GM21515 (cell line): ENCODE measurements at regions not wholly inside any gene's neighbourhood (a gene's known extent, or its start where the extent isn't known, plus 50 kb on each side); places are given as distances from the start of the nearest gene placed in this dataset.
A peak's percentile ranks its signal among the peaks of the same experiment; 100 is the strongest.

ENCODE experiments used
- ATAC-seq: cut with Tn5 transposase; IDR thresholded peaks from one replicate; pipeline ENCODE4 v1.9.1; 2021; ENCODE audit not compliant: unreplicated experiment

DNA sequence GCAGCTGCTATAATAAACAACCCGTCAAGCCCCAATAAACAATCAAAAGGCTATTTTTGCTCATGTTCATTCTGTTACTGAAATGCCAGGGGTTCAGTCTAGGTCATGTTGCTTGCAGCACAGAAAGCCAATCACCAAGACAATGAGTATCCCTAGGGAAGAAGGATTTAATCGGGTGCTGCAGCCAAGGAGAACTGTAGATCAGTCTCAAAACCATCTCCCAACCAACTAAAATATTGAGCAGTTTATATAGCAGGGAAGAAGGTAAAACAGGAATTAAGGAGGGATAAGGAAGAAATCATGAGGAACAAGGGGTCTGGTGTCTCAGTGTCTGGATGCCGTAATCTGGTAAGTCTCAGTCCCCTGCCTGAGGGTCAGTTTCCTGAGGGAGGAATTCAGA, 169.5 kb downstream of the BLID start:
- no peak for ATAC-seq

DNA sequence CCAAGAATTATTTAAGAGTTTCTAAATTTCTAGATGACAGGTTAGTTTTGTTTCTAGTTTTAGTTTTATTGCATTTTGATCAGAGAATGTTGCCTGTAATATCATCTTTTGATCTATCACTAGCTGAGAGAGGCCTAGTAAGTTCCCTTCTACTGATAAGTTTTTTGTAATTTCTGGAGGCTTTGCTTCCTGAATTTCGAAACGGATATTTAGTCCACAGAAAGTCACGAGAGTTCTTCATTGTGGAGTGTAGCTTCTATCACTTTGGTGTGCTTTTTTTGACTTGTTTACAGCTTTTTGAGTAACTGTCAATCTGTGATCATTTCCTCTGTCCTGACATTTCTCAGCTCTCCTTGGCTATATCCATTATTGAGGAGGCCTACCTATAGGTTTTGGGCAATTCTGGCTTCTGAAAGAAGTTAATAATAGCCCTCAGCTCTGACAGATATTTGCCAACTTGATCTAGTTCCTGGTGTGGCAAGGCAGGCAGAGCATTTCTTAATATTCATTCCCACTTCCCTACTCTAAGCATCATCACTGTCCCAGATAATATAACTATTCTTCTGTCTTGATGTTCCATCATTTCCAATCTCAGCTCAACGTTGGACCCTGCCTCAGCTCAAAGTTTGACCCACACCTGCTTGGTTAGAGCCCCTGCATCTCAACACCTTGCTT, 171.3 kb downstream of the BLID start:
- ATAC-seq: no peak

DNA sequence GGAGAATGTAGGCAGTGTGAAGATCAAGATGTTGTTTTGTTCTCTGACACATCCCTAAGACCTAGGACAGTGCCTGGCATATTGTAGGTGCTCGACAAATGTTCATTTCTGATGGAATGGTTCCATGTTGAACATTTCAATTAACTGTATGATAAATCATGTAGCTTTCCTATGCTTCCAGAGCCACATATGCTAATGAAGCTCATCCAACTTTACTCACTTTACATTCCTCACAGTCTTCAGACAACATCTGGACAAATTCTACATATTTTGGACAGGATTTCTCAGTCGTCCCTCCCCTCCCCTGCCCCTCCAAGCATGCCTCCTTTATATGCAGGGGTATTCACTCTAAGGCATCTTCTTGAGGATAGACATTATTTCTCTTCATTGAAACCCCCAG, 177.9 kb downstream of the BLID start:
- no peak for ATAC-seq

DNA sequence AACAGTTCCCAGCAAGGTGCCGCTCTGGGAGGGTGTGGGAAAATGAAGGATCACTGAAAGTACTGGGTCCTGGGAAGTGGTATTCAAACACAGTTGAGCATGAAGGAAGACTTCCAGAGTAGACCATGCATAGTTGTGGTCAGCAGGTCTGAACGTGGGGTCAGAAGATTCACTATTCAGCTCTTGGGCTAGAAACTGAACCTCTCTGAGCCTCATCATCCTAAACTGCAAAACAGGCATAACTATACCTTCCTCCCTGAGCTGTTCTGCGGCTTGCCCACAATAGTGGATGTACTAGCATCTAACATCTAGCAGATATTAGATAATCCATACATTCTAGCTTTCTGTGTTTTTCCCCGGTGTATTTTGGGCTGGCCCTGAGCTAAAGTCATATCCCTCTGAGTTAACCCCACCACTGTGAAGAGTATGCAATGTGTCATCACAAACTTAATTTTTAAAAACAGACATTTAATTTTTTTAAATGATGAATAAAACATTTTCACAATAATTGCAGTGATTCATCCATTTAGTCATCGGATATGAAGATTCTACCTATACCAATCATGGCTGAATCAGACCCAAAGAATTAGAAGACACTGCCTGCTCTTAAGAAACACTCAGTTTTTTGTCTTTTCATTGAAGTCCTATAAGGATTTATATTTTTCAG, 179.1 kb downstream of the BLID start:
- no peak for ATAC-seq

DNA sequence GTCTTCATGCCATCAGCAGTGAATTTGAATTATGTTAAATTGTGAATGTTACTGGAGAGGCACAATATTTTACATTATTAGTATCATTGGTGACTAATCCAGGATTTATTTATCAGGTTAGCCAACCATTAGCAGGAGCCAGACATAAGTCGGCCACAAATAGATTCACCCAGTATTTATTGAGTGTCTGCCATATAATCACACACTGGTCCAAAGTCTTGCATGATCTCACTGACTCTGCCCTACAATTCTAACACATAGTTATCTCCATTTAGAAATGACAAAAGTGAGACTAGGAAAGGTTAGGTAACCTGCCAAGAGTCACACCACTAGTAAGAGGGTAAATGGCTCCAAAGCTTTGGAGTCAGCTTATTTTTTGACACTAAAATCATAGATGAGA, 179.6 kb downstream of the BLID start:
- no peak for ATAC-seq

DNA sequence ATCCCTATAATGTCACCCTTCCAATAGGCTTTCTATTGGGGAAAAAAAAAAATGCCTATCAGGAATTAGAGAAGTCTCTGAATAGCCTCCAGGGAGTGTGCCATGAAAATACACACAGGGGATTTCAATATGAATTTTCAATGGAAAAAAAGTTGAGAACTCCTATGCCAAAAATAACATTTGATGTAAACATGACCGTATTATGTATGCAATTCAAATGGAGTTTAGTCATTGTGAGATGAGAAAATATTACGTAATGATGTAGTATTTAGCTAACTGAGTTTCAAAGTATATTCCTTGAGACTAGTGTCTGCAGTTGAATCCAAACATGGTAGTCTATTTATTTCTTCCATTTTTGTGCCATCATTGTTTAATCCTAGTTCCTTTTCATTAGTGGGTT, 182.3 kb downstream of the BLID start:
- no peak for ATAC-seq

DNA sequence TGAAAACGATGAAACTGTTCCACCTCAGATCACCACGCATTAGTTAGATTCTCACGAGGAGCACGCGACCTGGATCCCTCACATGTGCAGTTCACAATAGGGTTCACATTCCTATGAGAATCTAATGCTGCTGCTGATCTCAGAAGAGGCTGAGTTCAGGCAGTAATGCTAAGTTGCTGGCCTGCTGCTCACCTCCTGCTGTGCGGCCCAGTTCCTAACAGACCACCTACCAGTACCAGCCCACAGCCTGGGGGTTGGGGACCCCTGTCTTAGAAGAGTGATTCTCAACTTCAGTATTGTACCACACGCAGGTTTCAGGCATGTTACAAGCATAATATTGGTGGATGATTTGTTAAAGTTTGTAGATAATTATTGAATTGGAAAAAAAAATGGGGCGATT, 182.7 kb downstream of the BLID start:
- no peak for ATAC-seq

DNA sequence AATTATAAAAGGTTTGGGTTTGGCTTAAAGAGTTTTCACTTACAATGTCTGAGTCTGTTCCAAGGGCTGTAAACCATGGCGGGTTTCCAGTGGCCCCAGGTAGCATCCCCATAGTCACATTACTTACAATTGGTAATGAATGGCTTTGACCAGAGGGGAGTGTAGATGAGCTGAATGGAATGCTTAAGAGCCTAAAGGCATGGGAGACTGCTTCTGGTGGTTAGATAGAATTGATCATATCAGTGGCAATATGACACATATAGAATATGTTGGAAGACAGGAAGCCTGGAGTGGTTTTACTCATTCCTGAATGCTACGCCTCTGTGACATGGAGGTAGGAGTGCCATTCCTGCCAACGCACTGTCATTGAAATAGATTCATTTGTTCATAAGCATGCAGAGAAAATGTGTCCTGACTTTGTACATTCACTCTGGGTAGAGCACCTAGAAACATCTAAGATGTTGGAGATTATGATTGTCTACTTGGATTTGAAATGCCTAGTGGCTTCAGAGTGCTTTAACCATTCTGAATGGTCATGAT, 183.3 kb downstream of the BLID start:
- ATAC-seq: no peak

DNA sequence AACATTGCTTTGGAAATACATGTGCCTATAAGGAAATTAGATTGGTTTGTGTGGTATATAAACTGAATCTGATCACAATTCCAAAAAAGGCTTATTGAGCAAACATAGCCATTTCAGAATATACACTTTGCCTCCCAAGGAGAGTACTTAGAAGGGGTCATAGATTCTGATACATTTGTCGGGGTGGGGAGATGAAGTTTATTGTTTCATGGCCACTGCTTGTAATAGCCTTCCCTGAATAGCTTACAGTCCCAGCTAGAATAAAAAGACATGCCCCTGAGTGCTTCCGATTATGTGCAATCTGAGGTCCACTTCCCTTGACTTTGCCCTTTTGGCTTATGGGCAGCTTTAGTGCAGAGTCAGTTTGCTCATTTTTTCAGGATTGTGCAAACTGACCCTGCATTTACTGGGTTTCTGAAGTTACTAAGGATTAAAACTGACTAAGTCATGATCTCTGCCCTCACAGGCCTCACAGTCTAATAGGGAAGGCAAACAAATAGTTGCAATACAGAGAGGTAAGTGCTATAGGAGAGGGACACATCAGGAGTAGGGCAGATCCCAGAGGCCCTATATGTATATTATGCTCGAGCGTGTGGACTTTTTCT, 184.2 kb downstream of the BLID start:
- ATAC-seq: no peak

DNA sequence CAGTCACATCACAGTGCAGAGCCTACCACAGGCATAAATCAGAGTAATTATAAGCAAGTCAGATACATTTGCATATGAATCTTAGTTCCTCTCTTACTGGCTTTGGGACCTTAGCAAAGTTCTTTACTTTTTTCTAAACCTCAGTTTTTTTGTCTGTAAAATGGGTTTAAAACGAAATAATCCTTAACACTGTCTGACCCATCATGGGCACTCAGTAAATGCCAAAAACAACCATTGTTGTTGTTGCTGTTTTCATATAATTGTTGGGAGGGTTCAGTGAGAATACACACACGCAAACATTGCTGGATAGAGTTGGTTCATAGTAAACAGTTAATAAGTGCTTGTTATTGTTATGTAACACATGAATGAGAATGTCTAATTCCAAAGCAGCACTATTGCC, 184.9 kb downstream of the BLID start:
- ATAC-seq: no peak

DNA sequence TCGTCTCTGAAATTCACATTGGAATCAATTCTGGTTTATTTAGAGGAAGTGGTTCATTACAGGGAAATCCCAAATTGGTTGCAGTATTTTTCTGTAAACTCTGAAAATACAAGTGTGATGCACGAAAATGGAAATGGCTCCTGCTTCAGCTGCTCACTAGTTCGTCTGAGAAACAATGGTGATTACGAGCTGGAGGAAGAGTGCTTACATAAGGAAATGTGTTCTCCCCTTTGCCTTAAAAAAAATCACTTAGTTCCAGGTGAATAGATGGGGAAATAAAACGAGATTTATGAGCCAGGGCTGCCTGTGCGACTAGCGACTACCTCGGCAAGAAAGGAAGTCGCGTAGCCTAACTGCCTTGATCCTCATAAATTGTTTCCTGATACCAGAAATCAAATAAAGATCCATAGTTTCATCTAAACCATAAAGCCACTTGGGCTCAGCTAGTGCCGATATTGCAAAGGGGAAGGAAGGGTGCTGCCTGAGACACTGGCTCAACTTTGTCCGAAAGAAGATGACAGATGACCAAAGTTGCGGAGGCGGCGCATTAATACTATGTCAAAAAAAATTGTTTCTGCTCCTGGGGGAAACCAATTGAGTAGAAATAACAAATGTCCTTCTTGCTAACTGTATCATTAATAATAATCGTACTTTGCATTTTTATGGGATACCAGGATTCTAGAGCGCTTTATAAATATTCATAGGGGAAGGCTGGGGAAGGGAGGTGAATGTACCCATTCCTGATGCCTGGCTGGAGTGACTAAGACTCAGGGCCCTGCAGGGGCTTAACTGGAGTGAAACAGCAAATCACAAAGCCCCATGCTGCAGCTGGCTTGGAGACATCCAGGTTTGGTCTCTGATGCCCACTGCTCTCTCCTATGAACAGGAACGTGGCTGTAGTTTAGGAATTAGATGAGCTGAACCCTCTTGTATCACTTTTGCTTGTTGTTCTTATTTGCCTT, 185.7 kb downstream of the BLID start:
- ATAC-seq: peak; percentile 64

DNA sequence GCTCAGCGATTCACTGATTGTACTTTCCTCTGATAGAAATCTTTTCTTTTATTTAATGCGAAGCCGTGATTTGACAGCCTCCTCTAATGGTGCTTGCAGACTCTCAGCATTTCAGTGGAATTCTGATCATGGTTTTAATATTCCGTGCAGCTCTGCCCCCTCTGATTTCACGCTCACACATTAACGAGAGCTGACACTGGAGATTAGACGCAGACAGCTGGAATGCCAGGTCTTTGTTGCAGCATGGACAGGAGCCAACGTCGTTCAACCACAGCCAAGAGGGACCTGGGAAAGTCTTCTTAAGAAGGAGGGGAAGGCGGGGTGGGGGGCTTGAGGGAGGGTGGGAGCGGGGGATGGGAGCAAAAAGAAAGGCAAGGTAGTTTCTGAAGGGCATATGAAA, 186.4 kb downstream of the BLID start:
- ATAC-seq: peak; percentile 33

DNA sequence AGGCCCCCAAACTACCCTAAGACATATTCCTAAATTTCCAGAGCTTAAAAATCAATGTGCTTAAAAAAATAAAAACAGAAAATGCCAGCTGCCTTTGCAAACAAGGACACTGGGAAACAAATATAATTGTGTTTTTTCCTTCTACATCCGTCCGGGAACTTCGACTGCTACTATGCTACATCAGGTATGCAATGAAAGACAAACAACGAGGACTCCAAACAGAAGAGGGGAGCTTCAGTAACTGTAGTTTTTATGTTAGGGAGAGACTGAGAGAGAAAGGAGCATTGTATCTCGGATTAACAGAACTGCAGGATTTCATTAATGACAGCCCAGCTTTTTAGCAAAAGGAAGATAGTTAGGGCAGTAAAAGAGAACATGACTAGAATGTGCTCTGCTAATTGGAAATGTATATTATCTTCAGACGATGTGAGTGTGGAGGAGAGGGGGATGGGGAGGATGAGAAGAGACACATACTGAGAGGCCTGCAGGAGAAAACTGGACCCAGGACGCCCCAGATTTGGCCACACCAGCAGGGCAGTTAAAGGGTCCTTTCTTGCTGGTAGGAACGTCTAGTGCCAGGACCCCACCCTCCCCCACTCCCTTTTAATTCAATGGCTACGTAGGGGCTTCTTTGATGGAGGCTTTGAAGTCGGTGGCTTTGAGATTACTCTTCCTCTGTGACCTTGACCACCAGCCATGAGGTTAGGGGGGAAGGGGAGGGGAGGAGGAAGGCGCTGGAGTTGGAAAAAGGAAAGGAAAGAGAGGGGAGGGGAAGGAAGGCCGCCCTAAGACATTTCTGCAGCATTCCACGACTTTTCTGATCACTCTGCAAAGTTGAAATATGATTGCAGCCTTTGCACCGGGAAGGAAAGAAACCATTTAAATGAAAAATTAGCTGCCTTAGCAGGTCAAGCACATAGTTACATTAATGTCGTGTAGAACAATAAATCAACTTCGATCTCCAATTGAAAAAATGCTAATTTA, 187.1 kb downstream of the BLID start:
- no peak for ATAC-seq

DNA sequence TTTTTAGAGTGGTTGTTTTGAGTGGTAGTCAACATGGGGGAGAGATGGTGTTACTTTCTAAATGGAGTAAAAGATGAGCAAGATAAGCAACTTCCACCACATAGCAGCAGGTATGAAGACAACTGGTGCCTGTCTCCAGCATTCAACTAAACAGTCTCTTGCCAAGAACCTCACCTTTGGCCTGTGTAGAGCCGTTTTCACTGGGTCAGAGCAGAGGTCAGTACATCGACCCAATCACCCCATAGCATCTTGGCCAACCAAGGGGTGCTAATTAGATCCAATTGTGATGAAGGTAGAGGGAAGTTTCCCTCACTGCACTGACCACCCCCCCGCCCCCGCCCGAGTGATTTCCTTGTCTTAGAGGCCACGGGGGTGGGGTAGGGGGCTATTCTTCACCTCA, 188.2 kb downstream of the BLID start:
- no peak for ATAC-seq

DNA sequence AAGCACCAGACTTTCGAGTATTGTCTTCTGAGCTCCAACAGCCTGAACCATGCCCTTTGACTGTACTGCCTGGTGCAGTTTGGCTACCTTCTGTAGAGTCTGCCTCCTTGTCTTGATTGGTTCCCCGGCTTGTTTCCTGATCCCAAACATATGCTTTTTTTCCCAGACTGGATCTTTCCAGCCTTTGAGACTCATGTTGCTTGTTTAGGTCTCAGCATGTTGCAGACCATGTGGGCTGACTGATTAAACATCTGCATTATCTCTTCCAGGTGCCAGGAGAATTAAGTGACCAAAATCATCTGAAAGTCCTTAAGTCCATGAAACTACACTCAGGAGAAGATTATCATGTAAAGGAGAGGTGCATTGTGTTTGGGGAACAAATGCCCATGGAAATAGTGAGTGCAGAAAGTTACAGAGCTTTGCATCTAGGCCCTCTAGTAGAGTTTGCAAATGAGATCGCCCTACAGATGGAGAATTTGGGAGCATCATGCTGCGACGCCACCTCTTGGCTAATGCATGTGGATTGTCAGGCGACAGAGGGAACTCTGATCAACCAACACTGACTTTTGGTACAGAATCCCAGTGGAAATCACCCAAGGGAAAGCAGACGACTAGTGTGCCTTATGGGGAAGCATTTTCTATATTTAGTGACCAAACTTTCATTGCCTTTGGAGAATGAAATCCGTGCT, 188.8 kb downstream of the BLID start:
- no peak for ATAC-seq

DNA sequence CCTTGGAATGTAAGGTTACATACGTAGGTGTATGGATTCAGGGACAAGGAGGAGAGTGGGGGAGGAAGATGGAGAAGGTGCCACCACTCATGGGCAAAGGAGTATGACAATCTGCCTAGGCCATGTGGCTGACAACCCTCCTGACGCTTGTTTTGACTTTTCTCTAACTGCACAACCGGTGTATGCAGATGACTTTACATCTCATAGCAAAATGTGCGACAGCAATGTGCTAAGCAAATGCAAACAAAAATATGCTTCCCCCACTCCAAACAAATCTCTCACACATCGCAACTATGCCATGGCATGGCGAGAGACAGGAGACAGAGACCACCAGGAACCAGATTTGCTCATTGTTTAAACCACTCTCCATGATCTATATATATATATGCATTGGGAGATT, 191.8 kb downstream of the BLID start:
- ATAC-seq: no peak

DNA sequence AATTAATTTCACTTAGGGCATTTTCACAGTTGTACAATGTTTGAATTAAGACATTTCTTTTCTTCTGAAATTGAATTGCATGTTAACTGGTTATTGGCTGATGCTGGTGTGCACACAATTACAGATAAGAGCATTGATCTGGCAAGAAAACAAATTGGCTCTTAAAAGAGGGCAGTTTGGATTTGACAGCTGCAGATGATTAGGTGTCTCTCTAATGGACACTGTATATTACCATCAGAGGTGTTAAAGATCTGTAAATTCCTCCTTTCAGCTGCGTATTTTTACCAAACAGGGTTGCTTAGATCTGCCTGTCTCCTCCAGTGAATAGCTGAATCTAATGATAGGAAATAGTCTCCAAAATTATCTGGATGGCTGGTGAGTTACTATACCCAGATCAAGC, 198.5 kb downstream of the BLID start:
- no peak for ATAC-seq

DNA sequence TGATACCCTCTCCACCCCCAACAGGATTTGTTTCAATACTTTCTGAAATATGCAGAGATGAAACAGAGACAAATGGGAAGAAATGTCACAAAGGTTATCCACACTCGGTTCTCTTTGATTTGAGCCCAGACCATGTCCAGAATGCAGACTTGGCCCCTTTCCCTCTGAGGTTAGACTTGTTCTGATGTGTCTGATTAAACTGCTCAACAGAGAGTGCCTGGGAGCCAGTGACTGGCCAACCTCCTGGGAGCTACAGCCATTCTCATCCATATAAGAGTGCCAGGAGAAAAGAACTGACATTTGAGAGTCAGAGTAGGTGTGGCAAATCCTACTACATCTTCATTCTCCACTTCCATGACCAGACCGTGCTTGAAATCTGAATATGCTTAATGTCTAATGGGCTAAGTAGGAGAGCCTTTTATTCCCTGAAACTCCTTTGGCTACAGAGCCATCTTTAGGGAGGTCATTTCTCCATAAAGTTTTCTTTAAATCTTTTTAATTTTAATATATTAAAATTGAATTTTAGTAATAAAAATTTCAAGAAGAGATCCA, 201.4 kb downstream of the BLID start:
- ATAC-seq: no peak

DNA sequence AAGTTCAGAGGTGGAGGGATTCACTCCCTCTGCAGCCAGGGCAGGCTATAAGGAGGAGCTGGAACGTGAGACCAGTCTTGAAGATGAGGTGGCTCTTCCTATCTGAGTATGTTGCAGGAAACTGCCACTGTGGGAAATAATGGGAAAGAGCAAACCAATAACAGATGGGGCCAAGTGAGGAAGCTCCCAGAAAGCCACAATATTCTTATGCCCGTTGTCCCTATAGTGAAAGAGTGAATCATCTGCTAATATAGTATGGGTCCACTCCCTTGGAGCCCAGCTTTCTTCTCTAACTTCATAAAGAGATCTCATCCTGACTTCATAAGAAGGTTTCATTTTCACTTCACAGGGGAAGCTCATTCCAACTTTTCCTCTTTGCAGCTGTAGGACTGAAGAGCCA, 206.4 kb downstream of the BLID start:
- no peak for ATAC-seq
